Ascending aorta (tissue), 2 donors: ENCODE measurements at regions not wholly inside any gene's neighbourhood (a gene's known extent, or its start where the extent isn't known, plus 50 kb on each side); places are given as distances from the start of the nearest gene placed in this dataset.

Experiments
- DNase-seq, 2 donors: peaks; one replicate each; pipeline ENCODE4 v3.0.0-alpha.2; 2019; ENCODE audit warnings: low spot score in 2 of 2
- H3K27ac ChIP-seq, 2 donors: fragments of 200-600 bp; sonication (generic); one replicate each; pipeline ENCODE4 v1.5.1; 2016 to 2017; ENCODE audit warnings: mild to moderate bottlenecking in 1 of 2
- H3K27me3 ChIP-seq: fragments of 200-600 bp; sonication (generic); one replicate; pipeline ENCODE4 v1.5.1; 2017
- H3K36me3 ChIP-seq, 2 donors: fragments of 200-600 bp; sonication (generic); one replicate each; pipeline ENCODE4 v1.5.1; 2016
- H3K4me1 ChIP-seq, 2 donors: fragments of 200-600 bp; sonication (generic); one replicate each; pipeline ENCODE4 v1.5.1; 2016 to 2017; ENCODE audit warnings: mild to moderate bottlenecking in 1 of 2
- H3K4me3 ChIP-seq, 2 donors: fragments of 200-600 bp; sonication (generic); one replicate each; pipeline ENCODE4 v1.5.1; 2016 to 2017; ENCODE audit warnings: mild to moderate bottlenecking in 1 of 2
- H3K9me3 ChIP-seq, 2 donors: fragments of 200-600 bp; sonication (generic); one replicate each; pipeline ENCODE4 v1.5.1; 2016
- intact Hi-C: fragments of 100-400 bp; cut with DNase I; formaldehyde crosslinking; loops from one replicate; pipeline ENCODE4 v1.15.1; 2023
- TF ChIP-seq, protein P1 (sequence below), 3 experiments: fragments of 200-600 bp in 2 of 3; fragments of 450-650 bp in 1 of 3; sonication (generic) in 2 of 3; IDR thresholded peaks; one replicate each; pipeline ENCODE4 v1.5.1; 2016 to 2019; ENCODE audit warnings: antibody characterized with exemption in 3 of 3, mild to moderate bottlenecking in 1 of 3, moderate library complexity in 1 of 3

DNA sequence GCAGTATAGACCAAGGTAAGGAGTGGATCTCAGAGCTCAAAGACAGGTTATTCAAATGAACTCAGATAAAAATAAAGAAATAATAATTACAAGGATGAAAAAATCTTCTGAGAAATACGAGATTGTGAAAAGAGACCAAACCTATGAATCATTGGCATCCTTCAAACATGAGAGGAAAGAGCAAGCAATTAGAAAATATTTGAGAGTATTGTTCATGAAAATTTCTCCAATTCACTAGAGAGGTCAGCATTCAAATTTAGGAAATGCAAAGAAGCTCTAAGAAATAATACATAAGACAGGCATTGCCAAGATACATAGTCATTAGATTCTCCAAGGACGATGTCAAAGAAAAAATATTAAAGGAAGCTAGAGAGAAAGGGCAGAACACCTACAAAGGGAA, 93.5 kb upstream of the GALNTL6 start:
- no peaks in the 10 kb centered on the region for H3K27me3 ChIP-seq
- DNase-seq = no peak
- intact Hi-C loops = no loop called here
- no peaks in the 10 kb centered on the region for H3K9me3 ChIP-seq
- no peaks in the 10 kb centered on the region for H3K4me1 ChIP-seq
- H3K36me3 ChIP-seq = no peaks in the 10 kb centered on the region
- TF ChIP-seq, protein P1, sequence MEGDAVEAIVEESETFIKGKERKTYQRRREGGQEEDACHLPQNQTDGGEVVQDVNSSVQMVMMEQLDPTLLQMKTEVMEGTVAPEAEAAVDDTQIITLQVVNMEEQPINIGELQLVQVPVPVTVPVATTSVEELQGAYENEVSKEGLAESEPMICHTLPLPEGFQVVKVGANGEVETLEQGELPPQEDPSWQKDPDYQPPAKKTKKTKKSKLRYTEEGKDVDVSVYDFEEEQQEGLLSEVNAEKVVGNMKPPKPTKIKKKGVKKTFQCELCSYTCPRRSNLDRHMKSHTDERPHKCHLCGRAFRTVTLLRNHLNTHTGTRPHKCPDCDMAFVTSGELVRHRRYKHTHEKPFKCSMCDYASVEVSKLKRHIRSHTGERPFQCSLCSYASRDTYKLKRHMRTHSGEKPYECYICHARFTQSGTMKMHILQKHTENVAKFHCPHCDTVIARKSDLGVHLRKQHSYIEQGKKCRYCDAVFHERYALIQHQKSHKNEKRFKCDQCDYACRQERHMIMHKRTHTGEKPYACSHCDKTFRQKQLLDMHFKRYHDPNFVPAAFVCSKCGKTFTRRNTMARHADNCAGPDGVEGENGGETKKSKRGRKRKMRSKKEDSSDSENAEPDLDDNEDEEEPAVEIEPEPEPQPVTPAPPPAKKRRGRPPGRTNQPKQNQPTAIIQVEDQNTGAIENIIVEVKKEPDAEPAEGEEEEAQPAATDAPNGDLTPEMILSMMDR (IDR thresholded peaks at IDR 0.05) = no peak
- no peak overlapping the region for H3K27ac ChIP-seq
- no peak overlapping the region for H3K4me3 ChIP-seq

DNA sequence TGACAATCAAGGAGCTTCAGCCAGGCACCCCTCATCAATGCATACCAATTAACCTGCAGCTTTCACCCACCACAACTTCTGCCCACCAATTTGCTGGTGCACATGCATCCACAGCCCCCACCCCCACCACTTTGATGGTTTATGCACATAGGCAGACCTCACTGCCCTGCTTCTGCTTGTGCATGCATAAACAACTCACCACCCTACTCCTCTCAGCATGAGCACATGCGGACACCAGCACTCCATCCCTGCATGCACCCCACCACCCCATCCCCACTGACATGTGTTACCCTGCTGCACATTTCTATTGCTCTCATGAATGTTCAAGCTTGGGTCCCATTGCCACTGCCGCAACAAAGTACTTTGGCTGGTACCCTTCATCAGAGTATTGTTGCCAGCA, 94.5 kb upstream of the GALNTL6 start:
- no peak for DNase-seq
- no peaks in the 10 kb centered on the region for H3K36me3 ChIP-seq
- no peak overlapping the region for H3K27ac ChIP-seq
- H3K9me3 ChIP-seq = no peaks in the 10 kb centered on the region
- no peak overlapping the region for H3K4me3 ChIP-seq
- intact Hi-C loops = no loop called here
- TF ChIP-seq, protein P1 (IDR thresholded peaks at IDR 0.05) = no peak
- H3K4me1 ChIP-seq = no peaks in the 10 kb centered on the region
- H3K27me3 ChIP-seq = no peaks in the 10 kb centered on the region

DNA sequence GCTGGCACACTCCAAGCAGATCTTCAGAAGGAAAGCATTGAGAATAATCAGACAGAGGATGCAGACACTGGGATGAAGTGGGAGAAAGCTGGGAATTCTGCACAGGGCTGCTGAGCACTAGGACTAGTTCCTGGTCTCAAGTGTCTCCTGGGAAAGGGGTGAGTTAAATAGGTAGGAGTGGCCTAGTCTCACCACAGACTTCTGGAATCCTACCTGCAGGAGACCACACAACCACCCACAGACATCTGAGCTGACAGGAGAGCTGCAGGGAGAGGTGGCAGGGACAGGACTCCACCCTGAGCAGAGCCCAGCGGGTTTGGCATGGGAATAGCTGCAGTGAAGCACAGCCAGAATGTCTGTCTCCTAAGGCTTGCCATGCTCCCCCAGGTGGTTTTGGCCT, 95.1 kb upstream of the GALNTL6 start:
- Histone ChIP-seq H3K27ac (no peak overlapping the region), H3K4me3 (no peak overlapping the region), H3K36me3 (no peaks in the 10 kb centered on the region), H3K27me3 (no peaks in the 10 kb centered on the region), H3K4me1 (no peaks in the 10 kb centered on the region), H3K9me3 (no peaks in the 10 kb centered on the region)
- TF ChIP-seq, protein P1 (IDR thresholded peaks at IDR 0.05) = no peak
- intact Hi-C loops = no loop called here
- no peak for DNase-seq

DNA sequence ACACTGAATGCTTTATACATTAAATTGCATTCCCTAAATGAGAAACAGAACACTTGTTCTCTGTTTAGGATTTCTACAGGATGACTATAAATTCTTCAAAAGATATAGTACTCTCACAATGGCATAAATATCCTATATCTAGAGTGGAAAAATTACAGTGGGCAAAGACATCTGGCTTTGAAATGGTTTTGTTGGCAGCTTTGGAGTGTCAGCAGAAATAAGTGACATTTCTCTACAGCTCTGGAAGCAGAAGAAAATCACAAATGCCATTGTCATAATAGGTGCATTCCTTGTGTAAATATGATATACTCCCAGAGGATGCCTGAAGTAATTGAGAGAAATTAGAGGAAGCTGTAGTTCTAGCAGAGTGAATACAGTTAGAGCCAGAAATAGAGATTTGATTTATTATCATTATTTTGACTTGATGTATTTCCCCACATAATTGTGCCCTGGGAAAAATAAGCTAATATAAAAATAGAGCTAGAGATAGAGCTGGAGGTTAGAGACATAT, 95.9 kb upstream of the GALNTL6 start:
- Histone ChIP-seq H3K27me3 (no peaks in the 10 kb centered on the region), H3K27ac (no peak overlapping the region), H3K4me1 (no peaks in the 10 kb centered on the region), H3K9me3 (no peaks in the 10 kb centered on the region), H3K4me3 (no peak overlapping the region), H3K36me3 (no peaks in the 10 kb centered on the region)
- no peak for DNase-seq
- intact Hi-C loops = no loop called here
- TF ChIP-seq, protein P1 (IDR thresholded peaks at IDR 0.05) = no peak

DNA sequence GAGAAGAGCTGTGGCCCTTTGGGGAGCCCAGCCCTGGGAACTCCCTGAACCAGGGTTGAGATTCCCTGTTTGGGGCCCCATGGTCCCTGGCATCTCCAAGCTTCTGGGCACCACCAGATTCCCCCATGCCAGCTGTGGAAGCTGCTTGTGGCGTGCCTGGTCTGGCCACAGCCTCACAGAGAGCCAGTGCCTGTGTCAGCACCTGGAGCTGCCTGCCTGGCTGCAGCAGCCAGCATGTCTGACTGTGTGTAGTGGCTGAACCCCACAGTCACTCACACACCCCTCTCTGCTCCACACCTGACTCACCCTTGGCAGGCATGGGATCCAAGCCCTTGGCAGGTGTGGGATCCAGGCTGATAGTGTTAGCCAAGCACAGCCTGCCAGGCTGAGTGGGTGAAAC, 97.2 kb upstream of the GALNTL6 start:
- no peak overlapping the region for H3K4me3 ChIP-seq
- TF ChIP-seq, protein P1 (IDR thresholded peaks at IDR 0.05) = no peak
- H3K27me3 ChIP-seq = no peaks in the 10 kb centered on the region

More for the DNA sequence above, 97.2 kb upstream of the GALNTL6 start:
- H3K9me3 ChIP-seq = no peaks in the 10 kb centered on the region
- intact Hi-C loops = no loop called here
- no peak for DNase-seq
- no peaks in the 10 kb centered on the region for H3K36me3 ChIP-seq
- no peak overlapping the region for H3K27ac ChIP-seq
- no peaks in the 10 kb centered on the region for H3K4me1 ChIP-seq
